ENCODE measurements at regions not wholly inside any gene's neighbourhood (a gene's known extent, or its start where the extent isn't known, plus 50 kb on each side); places are given as distances from the start of the nearest gene placed in this dataset.

DNA sequence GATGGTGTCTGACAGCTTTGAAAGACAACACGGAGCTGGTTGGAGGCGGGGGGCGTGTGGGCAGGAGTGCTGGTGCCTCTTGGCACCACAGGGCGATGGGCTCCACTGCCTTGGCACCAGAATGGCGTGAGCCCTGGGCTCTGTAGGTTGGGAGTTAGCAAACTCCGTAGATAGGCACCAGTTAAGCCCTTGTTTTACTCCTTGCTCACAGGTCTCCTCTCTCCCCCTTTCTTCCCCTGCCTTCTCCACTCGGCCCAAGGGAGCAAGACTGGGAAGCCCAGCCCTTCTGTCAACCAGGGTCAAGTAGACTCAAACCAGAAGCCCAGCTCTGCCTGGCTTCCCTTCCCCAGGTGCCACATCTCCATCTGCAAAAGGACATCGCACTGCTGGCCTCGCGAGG is 281.7 kb upstream of the ID2 start:
- no peak for DNase-seq

DNA sequence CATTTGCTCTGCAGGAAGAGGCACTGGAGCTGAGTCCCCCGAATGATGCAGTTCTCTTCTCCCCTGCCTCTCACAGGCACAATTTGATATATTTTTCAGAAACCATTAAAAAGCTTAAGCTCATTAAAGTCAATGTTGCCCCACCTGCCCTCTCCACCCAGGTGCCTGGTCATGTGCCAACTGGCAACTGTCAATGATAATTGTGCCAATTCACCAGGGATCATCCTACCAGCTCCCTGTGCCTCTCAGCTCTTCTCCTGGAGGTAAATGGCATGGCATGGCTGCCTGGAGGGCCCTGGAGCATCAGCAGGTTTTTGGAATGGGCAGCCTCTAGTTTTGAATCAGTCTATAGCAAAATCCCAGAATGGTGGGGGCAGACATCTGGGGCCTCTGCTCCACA is 279.6 kb upstream of the ID2 start:
- no peak for DNase-seq

DNA sequence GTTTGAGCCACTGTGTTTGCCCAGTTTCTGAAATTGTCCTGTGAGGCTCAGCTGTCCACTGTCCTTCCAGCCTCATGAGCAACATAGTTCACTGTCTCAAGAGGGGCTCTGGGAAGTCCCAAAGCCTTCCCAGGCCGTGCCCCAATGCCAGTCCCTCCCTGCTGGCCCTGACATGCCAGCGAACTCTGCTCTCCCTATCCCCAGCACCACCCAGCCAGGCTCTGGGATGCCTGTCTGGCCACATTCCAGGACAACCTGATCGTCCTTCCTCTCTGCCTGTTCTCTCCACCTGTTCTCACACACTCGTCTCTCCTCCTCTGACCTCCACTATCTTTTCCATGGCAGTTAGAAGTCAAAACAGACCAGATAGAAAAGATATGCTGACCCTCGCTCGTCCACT is 278.0 kb upstream of the ID2 start:
- DNase-seq, result no peak

DNA sequence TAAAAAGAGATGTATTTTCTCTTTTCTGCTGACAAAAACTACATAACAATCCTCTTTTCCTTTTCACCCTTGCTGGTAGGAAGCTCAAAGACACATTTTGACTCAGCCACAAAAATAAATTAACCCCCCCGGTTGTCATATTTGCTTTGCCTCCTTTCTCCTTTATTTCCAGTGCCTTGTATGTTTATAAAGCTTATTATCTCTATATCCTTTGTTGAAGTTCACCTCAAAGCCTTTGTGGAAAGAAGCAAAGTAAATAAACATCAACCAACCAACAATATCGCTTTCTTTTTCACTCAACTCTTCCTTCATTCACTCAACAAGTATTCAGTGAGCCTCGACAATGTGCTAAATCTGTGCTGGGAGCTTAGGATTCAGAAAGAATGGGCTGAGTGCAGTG is 276.5 kb upstream of the ID2 start:
- no peak for DNase-seq

GRCh38 chr2:8406271-8406670 is 275.6 kb upstream of the ID2 start:
- no peak for DNase-seq

DNA sequence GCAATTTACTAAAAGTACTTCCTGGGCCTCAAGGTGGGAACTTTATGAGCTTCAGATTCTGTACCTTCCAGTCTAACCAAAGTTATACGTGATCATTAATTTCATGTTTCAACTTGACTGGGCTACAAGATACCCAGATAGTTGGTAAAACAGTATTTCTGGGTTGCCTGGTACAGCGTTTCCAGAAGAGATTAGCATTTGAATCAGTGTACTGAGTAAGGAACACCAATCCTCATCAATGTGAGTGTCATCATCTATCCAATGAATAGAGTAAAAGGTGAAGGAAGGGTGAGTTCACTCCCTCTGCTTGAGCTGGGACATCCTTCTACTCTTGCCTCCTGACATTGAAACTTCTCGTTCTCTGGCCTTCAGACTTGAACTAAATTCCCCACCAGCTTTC is 274.5 kb upstream of the ID2 start:
- no peak for DNase-seq

- DNase-seq, result peak; percentile 79 to 83
These were observed 273.0 kb upstream of the ID2 start for GRCh38 chr2:8408560-8409460.

DNA sequence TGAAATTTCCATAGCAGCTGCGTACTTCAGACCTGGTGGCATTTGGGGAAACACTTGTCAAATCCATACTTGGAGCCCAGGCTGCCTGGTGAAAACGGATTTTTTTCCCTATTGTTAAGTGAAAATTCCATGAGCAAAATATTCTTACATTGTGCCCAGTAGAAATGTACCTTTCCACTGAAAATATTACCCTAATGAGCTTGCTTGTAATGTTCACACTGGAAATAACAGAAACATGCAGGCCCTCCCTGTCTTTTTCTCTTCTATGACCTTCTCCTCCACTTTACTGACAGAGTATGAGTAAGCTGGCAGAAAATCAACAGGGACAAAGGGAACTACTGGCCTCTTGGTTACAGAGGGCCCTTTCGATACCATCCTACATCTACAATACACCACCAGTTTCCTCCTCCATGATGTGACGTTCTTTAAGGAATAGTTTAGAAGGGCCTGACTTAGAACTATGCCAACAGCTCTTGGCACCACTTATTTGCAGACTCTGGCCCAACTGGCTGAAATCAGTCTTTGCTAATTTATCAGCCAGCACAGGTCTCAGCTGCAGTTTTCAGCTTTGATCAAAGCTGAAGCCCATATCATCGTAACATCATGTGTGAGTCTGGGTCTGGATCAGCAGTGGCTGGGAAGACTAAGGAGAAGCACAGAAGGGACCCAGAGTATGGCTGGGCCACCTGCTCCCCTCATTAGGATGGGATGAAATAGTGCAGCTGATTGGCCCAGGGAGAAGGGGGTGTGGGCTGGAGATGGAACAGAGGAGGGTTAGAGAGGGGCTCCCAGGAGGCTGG is 272.2 kb upstream of the ID2 start:
- no peak for DNase-seq

GRCh38 chr2:8412082-8412481 is 269.8 kb upstream of the ID2 start:
- no peak for DNase-seq

GRCh38 chr2:8412586-8412985 is 269.3 kb upstream of the ID2 start:
- no peak for DNase-seq

DNA sequence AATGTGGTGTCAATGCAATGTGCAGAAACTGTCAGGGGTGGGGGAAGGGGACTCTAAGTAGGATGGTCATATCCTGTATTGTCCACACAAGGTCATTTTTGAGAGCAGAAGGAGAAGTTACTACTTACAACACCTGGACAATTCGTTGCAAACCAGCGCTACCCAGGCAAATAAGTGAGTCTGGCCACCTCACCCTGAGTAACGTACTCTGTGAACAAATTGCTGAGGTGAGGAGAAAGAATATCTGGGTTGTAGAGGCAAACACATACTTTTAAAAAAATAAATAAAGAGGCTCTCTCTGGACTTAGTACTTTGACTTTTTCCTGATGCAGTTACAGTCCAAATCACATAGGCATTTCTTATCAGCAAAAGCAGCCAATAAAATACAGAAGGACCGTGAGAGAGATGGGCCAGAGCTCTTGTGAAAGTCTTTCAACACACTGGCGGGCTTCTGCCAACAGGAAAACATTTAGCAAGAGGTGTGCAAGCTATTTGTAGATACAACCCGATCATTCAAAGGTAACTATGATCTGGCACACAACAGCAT is 268.2 kb upstream of the ID2 start:
- no peak for DNase-seq

- no peak for DNase-seq
These were observed 266.6 kb upstream of the ID2 start for GRCh38 chr2:8414946-8415879.

- DNase-seq, result no peak
These were observed 265.8 kb upstream of the ID2 start for GRCh38 chr2:8416001-8416571.

DNA sequence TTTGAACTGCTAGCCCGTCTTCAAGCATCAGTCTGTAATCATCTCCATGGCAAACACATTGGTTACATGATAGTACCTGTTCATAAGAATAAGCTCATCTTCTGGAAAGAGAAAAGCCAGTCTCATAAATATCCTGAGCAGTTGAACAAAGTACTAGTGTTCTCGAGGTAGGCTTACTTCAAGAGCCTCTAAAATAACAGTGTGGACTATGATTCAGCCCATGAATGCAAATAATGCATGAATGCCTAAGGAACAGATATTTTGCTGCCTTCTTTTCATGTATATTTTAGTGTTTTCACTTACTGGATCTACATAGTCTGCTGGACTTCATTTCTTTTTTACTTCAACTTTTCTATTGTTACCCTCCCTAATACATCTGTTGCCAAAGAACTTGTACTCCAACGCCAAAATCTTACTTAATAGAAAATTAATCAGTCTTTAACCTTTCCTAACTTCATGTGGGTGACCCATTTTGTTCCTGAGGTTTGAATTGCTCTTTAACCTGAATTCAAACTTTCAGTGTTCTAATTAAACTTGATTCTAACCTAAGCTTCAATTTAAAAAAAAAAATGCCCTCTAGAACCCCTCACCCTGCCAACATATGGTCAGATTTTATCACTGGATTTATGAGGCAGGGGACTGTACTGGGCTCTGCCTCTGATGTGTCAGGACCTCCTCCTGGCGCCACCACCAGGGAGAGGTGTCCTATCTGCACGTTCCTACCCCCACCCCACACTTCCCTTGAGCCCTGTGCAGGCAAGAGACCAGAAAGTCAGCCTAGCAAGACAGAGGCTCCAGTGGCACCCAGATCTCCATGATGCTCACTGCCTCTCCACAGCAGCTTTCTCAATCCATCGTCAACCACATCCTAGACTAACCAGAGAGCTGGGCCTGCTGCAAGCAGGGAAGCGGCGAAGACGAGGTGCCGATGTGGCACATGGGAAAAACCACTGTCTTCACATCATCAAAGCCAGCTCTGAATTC is 264.7 kb upstream of the ID2 start:
- DNase-seq, result no peak

GRCh38 chr2:8418721-8419120 is 263.1 kb upstream of the ID2 start:
- DNase-seq, result no peak

GRCh38 chr2:8421658-8422449 is 260.0 kb upstream of the ID2 start:
- DNase-seq, result no peak

DNA sequence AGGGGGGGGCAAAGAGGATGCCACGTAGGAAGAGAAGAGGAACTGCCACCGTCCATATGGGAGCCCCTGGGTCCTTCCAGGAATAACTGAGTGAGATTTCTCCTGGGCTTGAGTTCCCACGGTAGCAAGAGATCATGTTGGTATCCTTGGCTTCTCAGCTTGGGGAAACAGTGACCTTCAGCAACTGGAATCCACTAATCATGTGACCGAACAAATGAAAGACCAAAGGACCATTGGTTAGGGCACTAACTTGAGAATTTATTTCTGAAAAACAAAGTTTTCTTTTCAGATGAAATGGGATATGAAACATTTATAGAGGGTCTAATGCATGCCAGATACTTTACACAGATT is 259.4 kb upstream of the ID2 start:
- DNase-seq, result no peak

- peak; percentile 28 to 45 for DNase-seq
These were observed 256.6 kb upstream of the ID2 start for GRCh38 chr2:8424997-8425900.

GRCh38 chr2:8426550-8426949 is 255.3 kb upstream of the ID2 start:
- no peak for DNase-seq

Data from activated CD4-positive, alpha-beta T cell treated with anti-CD3 and anti-CD28 coated beads, Interleukin-2, amount 50 U/mL, for 48 hours (primary cell).